Ovary (tissue), 7 donors: ENCODE measurements at regions not wholly inside any gene's neighbourhood (a gene's known extent, or its start where the extent isn't known, plus 50 kb on each side); places are given as distances from the start of the nearest gene placed in this dataset.

Source experiments
- DNase-seq, 5 donors: peaks; one replicate each; pipeline ENCODE4 v3.0.0-alpha.2; 2019 to 2020
- H3K27ac ChIP-seq, 2 donors: fragments of 200-600 bp; one replicate each; pipeline versions ENCODE4 v1.5.1 to v1.8.0; 2019 to 2022
- H3K27me3 ChIP-seq: fragments of 200-600 bp; one replicate; pipeline ENCODE4 v1.8.0; 2022
- H3K36me3 ChIP-seq: fragments of 200-600 bp; sonication (generic); one replicate; pipeline ENCODE4 v1.5.1; 2019
- H3K4me1 ChIP-seq: one replicate; pipeline ENCODE4 v1.8.1; 2013; ENCODE audit warnings: mild to moderate bottlenecking, moderate library complexity; ENCODE audit not compliant: insufficient read depth
- H3K4me3 ChIP-seq: fragments of 200-600 bp; sonication (generic); one replicate; pipeline ENCODE4 v1.5.1; 2017
- H3K9me3 ChIP-seq, 2 donors: fragments of 200-600 bp in 1 of 2; sonication (generic) in 1 of 2; one replicate each; pipeline versions ENCODE4 v1.5.1 to v1.8.1; 2013 to 2019; ENCODE audit warnings: mild to moderate bottlenecking in 1 of 2, moderate library complexity in 1 of 2
- CTCF ChIP-seq, 3 donors: fragments of 450-650 bp in 2 of 3; fragments of 200-600 bp in 1 of 3; IDR thresholded peaks; one replicate each; pipeline versions ENCODE4 v1.5.1 to v1.8.0; 2016 to 2022; ENCODE audit warnings: antibody characterized with exemption in 3 of 3, mild to moderate bottlenecking in 1 of 3
- EP300 ChIP-seq: sonication (generic); formaldehyde crosslinking; IDR thresholded peaks from one replicate; pipeline ENCODE4 v1.6.1; 2017; ENCODE audit warnings: antibody characterized with exemption
- POLR2A ChIP-seq: fragments of 450-650 bp; IDR thresholded peaks from one replicate; pipeline ENCODE4 v1.6.1; 2017; ENCODE audit warnings: antibody characterized with exemption, mild to moderate bottlenecking, moderate library complexity
- WGBS, 3 donors: extraction: QIAGEN DNeasy Blood & Tissue Kit in 1 of 3; methylation state at CpG; one replicate each; pipeline versions ENCODE4 v1.1.5 to v1.1.7; 2013 to 2017; 5-methylcytosine and 5-hydroxymethylcytosine counted together
- intact Hi-C, 4 donors: fragments of 100-400 bp; cut with DNase I; formaldehyde crosslinking; loops; one replicate each; pipeline versions ENCODE4 v1.11.0 to v1.15.1; 2022 to 2023
- donor health status: DM: no; HTN: no; CAD: no; lungs with moderate emphysema.
- donor health status: DM: no; HTN: no; CAD: no.
- donor health status: Bipolar disorder and iron deficiency.
- donor health status: DM: no; HTN: no; CAD: no.
- donor health status: DM: yes; HTN: yes; CAD: no.

- intact Hi-C loops: no loop called here
- Histone ChIP-seq H3K4me1 (peaks cover 4% of the 10 kb centered on the region), H3K27me3 (no peaks in the 10 kb centered on the region), H3K27ac (no peak overlapping the region), H3K36me3 (no peaks in the 10 kb centered on the region), H3K4me3 (no peak overlapping the region), H3K9me3 (no peaks in the 10 kb centered on the region)
- no peak for DNase-seq
- no peak for TF ChIP-seq CTCF (IDR thresholded peaks at IDR 0.05)
- TF ChIP-seq POLR2A: no peak
- TF ChIP-seq EP300: no peak
- WGBS, 3 donors: 25 to 51% (median 44%) methylated on average over 6 of the region's 6 CpGs
These were observed 248.3 kb downstream of the PHF14 start for GRCh38 chr7:11221984-11222383.

- no peak overlapping the region for H3K4me3 ChIP-seq
- TF ChIP-seq POLR2A (no peak), CTCF (IDR thresholded peaks at IDR 0.05) (no peak), EP300 (no peak)
- H3K27me3 ChIP-seq: no peaks in the 10 kb centered on the region
- H3K36me3 ChIP-seq: no peaks in the 10 kb centered on the region
- no peak for DNase-seq
- intact Hi-C loops: no loop called here
- no peaks in the 10 kb centered on the region for H3K9me3 ChIP-seq
- H3K4me1 ChIP-seq: peaks cover 6% of the 10 kb centered on the region
- no peak overlapping the region for H3K27ac ChIP-seq
These were observed 250.9 kb downstream of the PHF14 start for GRCh38 chr7:11224535-11224934.

GRCh38 chr7:11228515-11228914, 254.8 kb downstream of the PHF14 start:
- WGBS, 3 donors: 3 to 4% (median 4%) methylated on average over 2 of the region's 2 CpGs
- intact Hi-C loops: loop anchor here in 1 of 4 donors (5.0 kb wide), 1 partner anchor 141 kb away; no protein-coding TSS in a partner anchor
- Histone ChIP-seq H3K9me3 (no peaks in the 10 kb centered on the region), H3K27ac (peak overlapping the region; percentile 12 to 18), H3K27me3 (no peaks in the 10 kb centered on the region), H3K4me3 (no peak overlapping the region), H3K4me1 (peaks cover 5% of the 10 kb centered on the region), H3K36me3 (no peaks in the 10 kb centered on the region)
- peak; percentile 78 to 85 (median 84) for DNase-seq
- TF ChIP-seq POLR2A (no peak), EP300 (no peak), CTCF (IDR thresholded peaks at IDR 0.05) (no peak)

DNA sequence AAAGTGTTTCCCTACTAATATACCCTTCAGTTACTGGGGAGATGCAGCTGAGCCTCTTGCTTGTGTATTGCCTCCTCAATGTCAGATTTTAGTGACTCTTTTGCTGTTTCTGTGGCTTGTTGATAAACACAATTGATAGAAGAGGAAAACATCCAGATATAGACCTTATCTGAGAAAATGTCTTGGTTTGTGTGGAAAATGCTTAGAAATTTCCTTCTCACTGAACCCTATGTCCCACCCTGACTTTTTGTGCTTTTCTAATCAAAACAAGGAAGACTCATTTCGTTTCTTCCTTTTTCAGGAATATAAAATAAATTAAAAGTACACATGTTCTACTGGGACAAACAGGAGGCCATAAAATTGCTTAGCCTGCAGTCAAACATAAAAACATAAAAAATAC, 257.5 kb downstream of the PHF14 start:
- 2 to 18% (median 7%) methylated on average over 1 of the region's 1 CpG for WGBS, 3 donors
- no peak for DNase-seq
- intact Hi-C loops: no loop called here
- TF ChIP-seq EP300: no peak
- TF ChIP-seq CTCF (IDR thresholded peaks at IDR 0.05): no peak
- TF ChIP-seq POLR2A: no peak
- Histone ChIP-seq H3K27ac (no peak overlapping the region), H3K36me3 (no peaks in the 10 kb centered on the region), H3K27me3 (no peaks in the 10 kb centered on the region), H3K4me3 (no peak overlapping the region), H3K9me3 (no peaks in the 10 kb centered on the region), H3K4me1 (peaks cover 8% of the 10 kb centered on the region)

- intact Hi-C loops: no loop called here
- Histone ChIP-seq H3K27ac (no peak overlapping the region), H3K27me3 (no peaks in the 10 kb centered on the region), H3K36me3 (no peaks in the 10 kb centered on the region), H3K4me3 (no peak overlapping the region), H3K9me3 (no peaks in the 10 kb centered on the region), H3K4me1 (peaks cover 8% of the 10 kb centered on the region)
- WGBS, 3 donors: 76 to 98% (median 92%) methylated on average over 3 of the region's 3 CpGs
- TF ChIP-seq EP300 (no peak), POLR2A (no peak), CTCF (IDR thresholded peaks at IDR 0.05) (no peak)
- no peak for DNase-seq
These were observed 258.8 kb downstream of the PHF14 start for GRCh38 chr7:11232462-11232861.
